ENCODE measurements at regions not wholly inside any gene's neighbourhood (a gene's known extent, or its start where the extent isn't known, plus 50 kb on each side); places are given as distances from the start of the nearest gene placed in this dataset.

DNA sequence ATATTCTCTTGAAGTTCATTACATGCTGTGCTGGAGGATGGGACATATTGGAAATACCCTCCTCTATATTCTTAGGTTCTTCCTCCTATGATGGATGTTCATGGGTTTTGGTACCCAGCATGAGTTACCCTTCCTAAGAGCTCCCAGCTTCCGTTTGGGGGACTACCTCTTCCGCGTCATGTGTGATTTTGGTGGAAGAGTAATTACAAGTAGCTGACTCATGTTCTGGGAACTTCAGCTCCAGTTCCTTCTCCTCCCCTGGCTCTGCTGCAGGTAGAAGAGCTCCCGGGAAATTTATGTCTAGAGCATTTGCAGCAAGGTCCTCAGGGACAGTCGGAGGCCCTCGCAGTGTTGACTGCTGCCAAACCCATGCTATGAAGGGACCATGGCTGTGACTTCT lies 208.8 kb upstream of the IL12A start:
- no peak for FAIRE-seq

GRCh38 chr3:159781867-159782266 lies 206.8 kb upstream of the IL12A start:
- FAIRE-seq: no peak

GRCh38 chr3:159782724-159783421 lies 205.8 kb upstream of the IL12A start:
- FAIRE-seq: no peak

GRCh38 chr3:159783780-159784742 lies 204.6 kb upstream of the IL12A start:
- FAIRE-seq: no peak

- FAIRE-seq: no peak
Measured at GRCh38 chr3:159785273-159785708, 203.3 kb upstream of the IL12A start.

DNA sequence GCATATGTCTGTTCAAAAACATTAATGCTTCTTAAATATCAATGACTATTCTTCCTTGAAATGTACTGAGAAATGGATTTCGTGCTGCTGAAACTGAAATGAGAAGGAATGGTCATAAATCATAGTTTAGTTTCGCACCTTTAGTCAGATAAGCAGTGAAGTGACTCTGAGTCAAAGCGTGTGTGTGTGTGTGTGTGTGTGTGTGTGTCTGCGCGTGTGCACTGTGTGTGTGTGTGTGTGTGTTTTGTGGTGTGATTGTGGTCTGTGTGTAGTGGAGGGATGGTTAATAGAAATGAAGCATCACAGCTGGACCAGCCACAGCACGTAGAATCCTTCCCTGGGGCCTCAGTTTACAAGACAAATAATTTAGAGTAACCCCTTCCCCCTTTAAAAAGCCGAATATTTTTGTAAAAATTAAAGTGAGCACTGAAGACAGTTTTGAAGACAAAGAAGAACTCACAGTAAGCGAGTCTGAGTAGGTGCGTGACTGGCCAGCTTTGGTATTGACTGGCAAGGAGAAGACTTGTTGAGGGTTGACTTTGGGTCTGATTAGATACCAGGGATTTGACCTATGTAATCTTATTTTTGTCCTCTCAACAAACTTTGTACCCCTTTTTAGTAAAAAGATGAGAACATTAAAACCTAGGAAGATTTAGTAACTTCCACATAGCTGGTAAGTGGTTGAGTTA lies 202.0 kb upstream of the IL12A start:
- no peak for FAIRE-seq

- FAIRE-seq: no peak
Measured at GRCh38 chr3:159787178-159787574, 201.5 kb upstream of the IL12A start.

DNA sequence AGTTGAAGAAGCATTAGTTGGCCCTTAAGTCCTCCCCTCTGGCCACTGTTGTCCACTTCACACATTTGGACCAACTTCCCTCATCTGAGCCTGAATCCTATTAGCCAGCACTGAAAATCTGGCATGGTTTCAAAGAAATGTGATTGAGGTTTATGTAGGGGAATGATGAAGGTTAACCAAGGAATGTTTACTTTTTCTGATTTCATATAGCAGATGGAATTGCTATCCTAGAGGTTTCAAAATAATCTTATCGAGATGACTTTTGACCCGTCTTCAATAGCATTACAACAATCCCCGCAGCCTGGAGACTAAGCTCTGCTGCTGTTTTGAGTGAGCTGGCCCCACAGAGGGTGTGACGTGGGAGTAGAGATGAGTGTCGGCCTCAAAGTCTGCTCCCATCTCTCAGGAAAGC lies 200.8 kb upstream of the IL12A start:
- FAIRE-seq: no peak

GRCh38 chr3:159788291-159788690 lies 200.3 kb upstream of the IL12A start:
- FAIRE-seq: no peak

- no peak for FAIRE-seq
Measured at GRCh38 chr3:159789017-159789416, 199.6 kb upstream of the IL12A start.

DNA sequence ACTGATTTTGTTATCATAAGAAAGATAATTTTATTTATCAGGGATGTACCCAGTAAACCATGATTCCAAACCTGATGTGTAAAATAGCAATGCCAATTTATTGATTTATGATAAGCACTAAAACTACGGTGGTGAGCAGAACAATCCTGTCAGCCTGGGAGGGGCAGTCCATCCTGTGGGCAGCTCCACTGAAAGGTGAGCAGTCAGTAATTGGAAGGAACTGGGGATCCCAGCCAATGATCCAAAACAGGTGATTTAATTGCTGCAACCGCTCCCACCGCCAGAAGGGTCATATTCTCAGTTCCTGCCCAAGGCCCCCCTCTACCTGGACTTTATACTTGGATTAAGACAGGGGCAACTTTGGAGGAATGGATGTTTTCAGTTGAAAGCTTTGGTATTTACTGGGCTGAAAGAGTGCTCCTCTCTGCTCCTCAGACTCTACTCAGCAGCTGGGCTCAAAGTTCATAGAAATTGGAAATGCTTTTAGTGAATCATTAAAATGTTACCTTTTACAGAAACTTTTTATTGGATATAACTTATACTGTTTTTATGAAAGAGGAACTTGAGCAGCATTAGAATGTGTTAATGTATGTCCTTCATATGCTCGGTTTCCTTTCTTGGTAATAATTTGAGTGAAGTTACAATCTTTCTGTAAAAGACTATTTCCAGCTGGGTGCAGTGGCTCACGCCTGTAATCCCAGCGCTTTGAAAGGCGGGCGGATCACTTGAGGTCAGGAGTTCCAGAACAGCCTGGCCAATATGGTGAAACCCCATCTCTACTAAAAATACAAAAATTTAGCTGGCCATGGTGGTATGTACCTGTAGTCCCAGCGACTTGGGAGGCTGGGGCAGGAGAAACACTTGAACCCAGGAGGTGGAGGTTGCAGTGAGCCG lies 198.6 kb upstream of the IL12A start:
- FAIRE-seq: no peak

GRCh38 chr3:159791336-159791735 lies 197.3 kb upstream of the IL12A start:
- FAIRE-seq: no peak

DNA sequence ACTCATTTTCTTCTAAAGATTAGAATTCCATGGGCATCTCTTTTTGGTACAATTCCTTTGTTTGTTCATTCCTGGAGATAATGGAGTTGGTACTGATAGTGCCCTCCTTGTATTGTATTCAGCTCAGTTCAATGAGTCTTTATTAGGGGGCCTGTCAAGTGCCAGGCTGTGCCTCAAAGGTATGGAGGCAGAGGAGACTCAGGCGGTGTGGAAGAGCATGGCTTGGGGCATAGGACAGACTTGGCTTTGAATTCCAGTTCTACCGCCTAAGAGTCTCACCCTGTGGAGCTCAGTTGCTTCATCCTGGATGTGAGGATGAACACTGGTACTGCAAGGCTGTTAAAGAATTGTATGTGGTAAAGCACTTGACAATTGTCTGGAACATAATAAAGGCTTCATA lies 196.6 kb upstream of the IL12A start:
- no peak for FAIRE-seq

DNA sequence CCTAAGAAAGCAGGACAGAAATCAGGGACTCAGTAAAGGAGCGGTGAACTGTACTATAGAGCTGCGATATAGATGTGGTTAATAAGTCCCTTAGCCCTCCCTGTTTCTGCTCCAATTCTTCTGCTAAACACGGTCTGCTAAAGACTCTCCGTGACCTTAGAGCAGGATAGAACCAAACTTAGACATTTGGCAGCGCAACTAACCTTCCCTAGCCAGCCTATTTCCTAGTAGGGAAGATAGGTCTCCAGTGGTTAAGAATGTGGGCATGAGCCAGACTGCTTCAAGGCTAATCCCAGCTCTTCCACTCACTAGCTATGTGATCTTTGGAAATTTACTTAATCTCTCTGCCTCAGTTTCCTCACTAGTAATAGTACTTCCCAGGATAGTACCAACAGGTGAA lies 193.6 kb upstream of the IL12A start:
- FAIRE-seq: no peak

DNA sequence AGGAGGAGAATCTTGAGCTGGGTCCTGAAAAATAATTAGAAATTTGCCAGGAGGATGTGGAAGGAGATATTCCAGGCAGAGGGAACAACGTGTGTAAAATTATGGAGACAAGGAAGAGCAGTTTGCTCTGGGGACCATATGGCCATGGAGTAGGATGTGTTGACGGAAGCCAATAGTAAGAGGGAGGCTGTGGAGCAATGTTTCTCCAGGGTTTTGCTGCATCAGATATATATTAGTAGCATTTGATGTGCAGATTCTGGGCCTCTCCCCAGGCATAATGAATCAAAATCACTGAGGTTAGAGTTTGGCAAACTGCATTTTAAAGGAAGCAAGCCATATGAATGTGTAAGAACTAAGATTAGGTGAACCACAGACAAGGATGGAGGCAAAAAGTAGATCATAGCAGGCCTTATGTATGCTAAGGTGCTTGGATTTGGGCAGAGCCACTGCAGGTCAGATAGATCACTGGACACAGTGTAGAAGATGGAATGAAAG lies 192.9 kb upstream of the IL12A start:
- FAIRE-seq: no peak

- no peak for FAIRE-seq
Measured at GRCh38 chr3:159796226-159796625, 192.4 kb upstream of the IL12A start.

GRCh38 chr3:159796744-159797143 lies 191.9 kb upstream of the IL12A start:
- FAIRE-seq: no peak

- no peak for FAIRE-seq
Measured at GRCh38 chr3:159797771-159798170, 190.9 kb upstream of the IL12A start.

DNA sequence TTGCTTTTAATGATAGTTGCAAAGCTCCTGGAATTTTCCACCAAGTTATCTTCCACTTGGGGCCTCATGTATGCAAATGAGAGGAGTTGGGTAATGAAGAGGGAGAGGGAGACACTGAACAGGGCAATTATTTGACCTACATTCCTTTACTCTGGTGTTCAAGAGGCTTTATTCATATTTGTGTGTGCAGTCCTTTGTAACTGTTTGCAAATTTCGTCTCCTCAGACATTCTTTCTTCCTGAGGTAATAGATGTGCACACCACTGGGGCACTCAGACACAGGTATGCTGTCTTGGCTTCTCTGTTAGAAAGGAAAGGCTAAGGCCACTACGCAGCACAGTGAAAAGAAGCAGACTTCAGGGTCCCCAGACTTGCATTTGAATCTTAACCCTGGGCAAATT lies 189.7 kb upstream of the IL12A start:
- no peak for FAIRE-seq

DNA sequence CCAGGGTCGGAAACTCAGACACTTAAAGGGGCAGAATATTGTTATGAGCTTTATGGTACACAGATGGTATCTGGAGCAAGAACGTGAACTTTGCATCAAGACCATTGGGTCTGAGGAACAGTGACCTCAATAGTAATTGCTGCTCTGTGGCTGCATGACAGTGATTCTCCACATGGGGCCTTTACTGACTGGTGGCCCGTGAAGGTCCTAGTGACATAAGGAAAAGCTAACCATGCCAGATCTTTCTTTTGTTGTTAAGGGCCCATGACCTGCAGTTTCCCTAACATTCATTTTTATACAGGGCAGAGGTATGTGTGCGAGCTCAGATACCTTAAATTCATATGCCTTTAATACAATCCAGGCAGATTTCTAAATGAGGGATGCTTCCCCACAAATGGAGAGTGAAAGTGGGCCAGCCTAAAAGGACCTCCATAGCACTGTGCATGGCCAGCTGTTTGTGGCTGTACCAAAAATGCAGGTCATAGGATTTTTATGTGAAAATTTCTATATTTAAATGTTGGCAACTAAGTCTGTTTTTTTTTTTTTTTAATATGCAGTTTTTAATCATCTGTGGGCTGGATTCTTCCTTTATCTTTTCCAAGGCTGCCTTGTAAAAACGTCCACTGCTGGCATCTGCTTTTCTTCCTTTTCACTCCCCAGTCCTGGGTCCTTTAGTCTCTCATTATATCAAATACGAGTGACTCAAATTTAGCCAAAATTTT lies 188.0 kb upstream of the IL12A start:
- no peak for FAIRE-seq

DNA sequence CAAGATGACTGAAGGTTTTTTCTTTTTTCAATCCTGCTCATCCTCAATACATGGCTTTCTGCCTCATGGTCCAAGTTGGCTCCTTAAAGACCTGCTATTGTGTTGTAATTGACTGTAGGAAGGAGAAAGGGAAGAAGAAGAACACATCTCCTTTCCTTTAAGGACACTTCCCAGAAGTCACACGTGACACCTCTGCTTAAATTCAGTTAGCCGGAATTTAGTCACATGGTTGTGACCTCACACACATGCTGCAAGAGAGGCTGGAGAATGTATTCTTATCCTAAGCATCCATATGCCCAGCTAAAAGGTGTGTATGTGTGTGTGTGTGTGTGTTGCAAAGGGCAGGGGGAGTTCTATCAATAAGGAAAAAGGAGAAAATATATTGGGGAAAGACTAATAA lies 185.8 kb upstream of the IL12A start:
- no peak for FAIRE-seq

DNA sequence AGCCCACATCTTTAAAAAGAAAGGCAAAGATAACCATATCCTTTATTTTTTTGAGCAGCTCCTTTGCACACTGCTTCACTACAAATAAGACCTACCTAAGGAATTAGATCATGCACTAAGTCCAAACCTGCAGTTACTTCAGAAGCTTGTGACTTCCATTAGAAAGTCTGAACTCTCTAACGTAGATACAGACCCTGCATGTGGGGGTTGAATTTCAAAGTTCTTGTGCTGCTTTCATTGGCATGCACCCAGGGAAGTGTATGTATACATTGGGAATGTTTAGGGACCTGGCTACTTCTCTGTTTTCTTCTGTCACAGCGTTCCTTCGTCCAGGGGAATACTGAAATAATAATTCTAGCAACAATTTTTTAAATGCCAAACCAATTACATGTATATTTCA lies 185.2 kb upstream of the IL12A start:
- no peak for FAIRE-seq
